DOHH2 (cell line): ENCODE measurements at regions not wholly inside any gene's neighbourhood (a gene's known extent, or its start where the extent isn't known, plus 50 kb on each side); places are given as distances from the start of the nearest gene placed in this dataset.

Source experiments
- H3F3A ChIP-seq: fragments of 200-600 bp; sonication (generic), shearing (Covaris generic); 2 replicates; pipeline ENCODE4 v1.6.0; 2016; ENCODE audit warnings: antibody characterized with exemption, mild to moderate bottlenecking; ENCODE audit not compliant: control insufficient read depth, insufficient read depth
- H3K27ac ChIP-seq: fragments of 200-600 bp; sonication (generic); 2 replicates; pipeline ENCODE4 v1.5.1; 2014; ENCODE audit warnings: low read depth, mild to moderate bottlenecking, low read length, moderate library complexity
- H3K27me3 ChIP-seq: fragments of 200-600 bp; sonication (generic); 2 replicates; pipeline ENCODE4 v1.6.1; 2014; ENCODE audit warnings: mild to moderate bottlenecking, low read length, mixed read lengths; ENCODE audit not compliant: control insufficient read depth
- H3K36me3 ChIP-seq: fragments of 200-600 bp; sonication (generic); 2 replicates; pipeline ENCODE4 v1.6.1; 2014; ENCODE audit warnings: mild to moderate bottlenecking, low read length, moderate library complexity, mixed read lengths; ENCODE audit not compliant: control insufficient read depth
- H3K4me1 ChIP-seq: fragments of 200-600 bp; sonication (generic); 2 replicates; pipeline ENCODE4 v1.6.1; 2014; ENCODE audit warnings: mild to moderate bottlenecking, low read length, mixed read lengths; ENCODE audit not compliant: control insufficient read depth
- H3K4me2 ChIP-seq: fragments of 200-600 bp; sonication (generic); 2 replicates; pipeline ENCODE4 v1.6.0; 2014; ENCODE audit warnings: mild to moderate bottlenecking, low read length, moderate library complexity
- H3K4me3 ChIP-seq: fragments of 200-600 bp; sonication (generic); 2 replicates; pipeline ENCODE4 v1.5.1; 2014; ENCODE audit warnings: mild to moderate bottlenecking, low read length, mixed read lengths
- H3K79me2 ChIP-seq: fragments of 200-600 bp; sonication (generic); 2 replicates; pipeline ENCODE4 v1.6.1; 2014; ENCODE audit warnings: mild to moderate bottlenecking, low read length, mixed read lengths; ENCODE audit not compliant: control insufficient read depth
- H3K9me2 ChIP-seq: fragments of 200-600 bp; sonication (generic); replicated peaks from 2 replicates; pipeline ENCODE4 v1.6.1; 2014; ENCODE audit warnings: mild to moderate bottlenecking, low read length, mixed read lengths; ENCODE audit not compliant: control insufficient read depth
- H3K9me3 ChIP-seq: fragments of 200-600 bp; sonication (generic); 2 replicates; pipeline ENCODE4 v1.6.1; 2014; ENCODE audit warnings: antibody characterized with exemption, low read length, mixed read lengths; ENCODE audit not compliant: control insufficient read depth, insufficient read depth
- H4K20me1 ChIP-seq: fragments of 200-600 bp; sonication (generic); 2 replicates; pipeline ENCODE4 v1.6.0; 2014; ENCODE audit warnings: low read depth, mild to moderate bottlenecking, antibody characterized with exemption, low read length, moderate library complexity; ENCODE audit not compliant: control insufficient read depth, insufficient read depth
- CTCF ChIP-seq: fragments of 200-600 bp; sonication (generic); IDR thresholded peaks from one replicate; pipeline ENCODE4 v1.5.1; 2014; ENCODE audit warnings: antibody characterized with exemption, mild to moderate bottlenecking, low read depth, low read length; ENCODE audit not compliant: poor library complexity, severe bottlenecking
- EZH2phosphoT487 ChIP-seq: fragments of 200-600 bp; sonication (generic); IDR thresholded peaks from 2 replicates; pipeline ENCODE4 v1.6.1; 2017; ENCODE audit warnings: borderline replicate concordance, mild to moderate bottlenecking, antibody characterized with exemption, low read length, moderate library complexity, mixed read lengths

DNA sequence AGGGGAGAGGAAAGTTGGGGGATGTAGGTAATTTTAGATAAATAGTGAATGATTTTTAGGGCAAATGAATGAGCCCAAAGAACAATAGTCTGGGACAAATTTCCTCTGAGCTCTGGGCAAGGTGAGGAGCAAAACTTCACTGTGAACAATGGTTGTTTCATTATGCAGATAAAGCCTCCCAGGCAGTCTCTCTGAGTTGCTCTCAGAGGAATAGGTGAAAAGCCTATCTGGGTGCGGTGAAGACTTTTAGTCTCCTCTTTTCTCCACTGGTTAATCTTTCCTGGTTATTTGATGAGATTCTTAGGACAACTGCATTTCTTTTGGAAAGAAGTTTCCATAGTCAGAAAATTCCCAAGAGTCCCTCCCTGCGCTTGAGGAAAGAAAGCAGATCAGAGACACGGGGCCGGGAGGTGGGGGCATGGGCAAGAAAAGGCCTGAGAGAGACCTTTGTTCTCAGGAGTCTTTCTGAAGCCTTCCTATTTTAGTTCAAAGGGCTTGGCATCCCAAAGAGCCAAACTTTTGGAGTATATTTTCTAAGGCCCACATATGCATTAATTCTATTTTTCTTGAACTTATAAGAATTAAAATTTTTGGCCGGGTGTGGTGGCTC lies 353.6 kb upstream of the SLCO3A1 start:
- no peak overlapping the region for H3K27ac ChIP-seq

DNA sequence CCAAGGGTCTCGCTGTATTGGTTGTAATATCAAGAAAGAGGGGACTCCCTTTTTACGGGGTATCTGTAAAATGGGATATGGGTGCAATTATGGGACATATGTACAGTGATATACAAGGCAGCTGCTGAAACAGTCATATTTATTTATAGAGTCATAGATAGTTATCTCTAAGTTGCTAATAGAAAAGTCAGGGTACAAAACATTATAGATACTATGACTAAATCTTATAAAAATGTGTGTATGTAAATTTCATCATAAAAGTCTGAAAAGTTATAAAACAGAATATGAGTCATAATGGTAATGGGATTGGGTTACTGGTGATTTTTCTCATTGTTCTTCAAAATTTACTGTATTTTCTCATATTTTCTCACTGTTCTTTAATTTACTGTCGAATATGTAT lies 344.9 kb upstream of the SLCO3A1 start:
- no peaks in the 10 kb centered on the region for H4K20me1 ChIP-seq
- H3K79me2 ChIP-seq = no peaks in the 10 kb centered on the region
- no peaks in the 10 kb centered on the region for H3K9me3 ChIP-seq
- H3K27ac ChIP-seq = no peak overlapping the region
- TF ChIP-seq CTCF = no peak
- TF ChIP-seq EZH2phosphoT487 = no peak
- no peaks in the 10 kb centered on the region for H3K27me3 ChIP-seq
- no peak overlapping the region for H3K4me3 ChIP-seq
- H3K4me1 ChIP-seq = no peaks in the 10 kb centered on the region
- no peaks in the 10 kb centered on the region for H3K9me2 ChIP-seq
- H3K4me2 ChIP-seq = no peak overlapping the region
- no peaks in the 10 kb centered on the region for H3F3A ChIP-seq
- H3K36me3 ChIP-seq = no peaks in the 10 kb centered on the region

More for the DNA sequence above, 353.6 kb upstream of the SLCO3A1 start:
- Histone ChIP-seq H3K27me3 (no peaks in the 10 kb centered on the region), H3K36me3 (no peaks in the 10 kb centered on the region), H3K9me3 (no peaks in the 10 kb centered on the region), H3K9me2 (no peaks in the 10 kb centered on the region), H3K79me2 (no peaks in the 10 kb centered on the region), H3K4me2 (no peak overlapping the region), H4K20me1 (no peaks in the 10 kb centered on the region), H3F3A (no peaks in the 10 kb centered on the region), H3K4me1 (no peaks in the 10 kb centered on the region), H3K4me3 (no peak overlapping the region)
- no peak for TF ChIP-seq EZH2phosphoT487
- no peak for TF ChIP-seq CTCF

- Histone ChIP-seq H3K4me1 (no peaks in the 10 kb centered on the region), H3K4me2 (no peak overlapping the region)
These were observed 339.4 kb upstream of the SLCO3A1 start for GRCh38 chr15:91514147-91514546.

More at GRCh38 chr15:91514147-91514546, 339.4 kb upstream of the SLCO3A1 start:
- Histone ChIP-seq H3F3A (no peaks in the 10 kb centered on the region), H3K36me3 (no peaks in the 10 kb centered on the region), H3K9me2 (no peaks in the 10 kb centered on the region; the same call in 1 of the 2 replicates), H3K4me3 (no peak overlapping the region), H4K20me1 (no peaks in the 10 kb centered on the region), H3K79me2 (no peaks in the 10 kb centered on the region), H3K27ac (no peak overlapping the region), H3K27me3 (0 out of 2 replicates have a peak, but pooled peaks cover 4% of the 10 kb centered on the region), H3K9me3 (no peaks in the 10 kb centered on the region)
- no peak for TF ChIP-seq EZH2phosphoT487
- TF ChIP-seq CTCF = no peak
